ENCODE measurements at regions not wholly inside any gene's neighbourhood (a gene's known extent, or its start where the extent isn't known, plus 50 kb on each side); places are given as distances from the start of the nearest gene placed in this dataset.
"Not testable (repeated sequence)": the region's sequence is repeated elsewhere in the genome, so short reads cannot be mapped to it uniquely, and the experiment has no call there.

GRCh38 chr11:81578571-81578970 lies 1155.1 kb downstream of the FAM181B start:
- DNase-seq (ENCODE audit: low read depth in 2 of 2), result no peak

DNA sequence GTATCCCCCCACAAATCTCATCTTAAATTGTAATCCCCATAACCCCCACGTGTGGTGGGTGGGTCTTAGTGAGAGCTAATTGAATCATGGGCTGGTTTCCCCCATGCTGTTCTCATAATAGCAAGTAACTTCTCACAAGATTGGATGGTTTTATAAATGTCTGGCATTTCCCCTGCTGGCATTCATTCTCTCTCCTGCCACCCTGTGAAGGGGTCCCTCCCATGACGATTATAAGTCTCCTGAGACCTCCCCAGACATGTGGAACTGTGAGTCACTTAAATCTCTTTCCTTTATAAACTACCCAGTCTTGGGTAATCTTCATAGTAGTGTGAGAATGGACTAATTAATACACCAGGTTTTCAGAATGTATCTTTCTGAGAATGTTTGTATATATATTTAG lies 1159.4 kb downstream of the FAM181B start:
- no peak for DNase-seq (ENCODE audit: low read depth in 2 of 2)

DNA sequence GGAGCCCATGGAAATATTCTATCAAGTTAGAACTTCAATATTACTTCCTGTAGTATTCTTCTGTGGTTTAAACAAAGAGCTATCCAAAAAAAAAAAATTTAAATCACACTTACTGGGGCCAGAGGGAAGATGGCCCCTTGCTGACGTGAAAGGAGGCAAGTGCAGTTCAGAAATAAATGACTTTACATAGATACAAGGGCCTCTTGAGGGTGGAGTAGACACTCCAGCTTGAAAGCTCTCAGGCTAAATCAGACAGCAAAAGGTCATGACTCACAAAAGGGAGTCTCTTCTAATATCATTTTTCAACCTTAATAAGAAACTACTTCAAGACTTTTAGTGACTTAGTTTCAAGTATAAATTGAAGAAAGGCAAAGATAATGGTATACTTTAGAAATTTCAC lies 1160.3 kb downstream of the FAM181B start:
- no peak for DNase-seq (ENCODE audit: low read depth in 2 of 2)

DNA sequence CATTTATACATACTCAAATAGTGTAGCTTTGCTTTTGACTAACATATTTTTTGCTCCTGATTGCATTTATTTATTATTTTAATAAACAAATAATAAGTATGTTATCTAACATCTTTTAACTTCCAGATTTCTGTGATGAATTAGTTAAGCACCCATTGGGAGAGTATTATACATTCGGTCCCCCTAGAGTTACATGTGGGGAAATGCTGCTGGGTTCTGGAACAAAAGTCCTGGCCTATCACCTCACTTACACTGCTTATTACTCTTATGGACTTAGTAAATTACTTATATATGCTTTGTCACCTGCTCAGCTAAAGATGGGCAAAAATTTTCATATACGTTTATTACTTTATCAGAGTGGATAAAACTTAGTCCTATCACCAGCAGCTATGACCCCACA lies 1163.0 kb downstream of the FAM181B start:
- DNase-seq (ENCODE audit: low read depth in 2 of 2), result no peak

DNA sequence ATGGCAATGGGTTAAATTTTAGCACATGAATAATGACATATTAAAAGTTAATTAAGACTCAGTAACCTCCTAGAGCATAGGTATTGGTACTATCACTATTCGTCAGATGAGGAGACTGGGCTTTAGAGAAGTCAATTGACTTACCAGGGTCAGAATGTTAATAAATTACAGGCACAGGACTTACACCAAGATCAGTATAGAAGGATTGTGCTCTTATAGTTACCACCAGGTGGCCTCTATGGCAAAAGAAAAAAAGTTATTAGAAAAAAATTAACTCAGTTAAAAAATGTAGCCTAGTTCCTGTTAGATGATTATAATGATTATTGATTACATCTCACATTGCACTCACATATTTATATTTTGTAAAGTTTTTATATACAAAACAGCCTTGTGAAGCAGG lies 1163.7 kb downstream of the FAM181B start:
- DNase-seq (ENCODE audit: low read depth in 2 of 2), result no peak

DNA sequence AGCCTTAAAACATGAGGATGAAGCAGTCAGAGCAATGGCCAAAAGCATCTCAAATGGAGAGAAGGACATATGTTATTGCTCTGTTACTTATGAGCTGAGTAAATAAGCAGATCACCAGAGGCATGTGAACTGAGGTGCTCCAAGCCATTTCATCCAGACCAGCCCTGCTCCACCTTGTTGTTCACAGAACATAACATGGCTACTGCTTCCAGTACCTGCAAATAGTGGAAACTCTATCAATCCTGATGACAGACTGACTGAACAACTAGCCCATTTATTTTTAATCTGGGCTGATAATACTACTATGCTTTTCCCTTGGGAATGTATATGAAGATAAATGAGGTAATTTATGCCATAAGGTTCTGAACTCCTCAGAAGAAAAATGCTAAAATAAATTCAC lies 1164.7 kb downstream of the FAM181B start:
- no peak for DNase-seq (ENCODE audit: low read depth in 2 of 2)

DNA sequence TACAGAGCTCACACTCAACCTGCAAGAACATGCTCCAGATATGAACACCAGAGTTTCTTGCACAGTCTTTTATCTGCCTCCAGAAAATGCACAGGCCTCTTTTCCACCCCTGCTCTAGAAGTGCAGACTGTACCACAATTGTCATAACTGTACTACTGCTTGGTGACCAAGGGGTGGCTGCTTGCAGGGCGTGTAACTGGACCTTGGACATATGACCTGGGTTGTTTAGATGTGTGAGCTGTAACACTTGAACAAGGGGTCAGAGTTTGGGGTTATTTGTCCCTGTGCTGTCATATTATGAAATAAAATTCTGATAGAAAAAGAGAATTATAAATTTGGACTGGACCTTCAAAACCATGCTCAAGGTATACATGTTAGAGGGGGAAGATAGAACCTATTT lies 1185.5 kb downstream of the FAM181B start:
- no peak for DNase-seq (ENCODE audit: low read depth in 2 of 2)

DNA sequence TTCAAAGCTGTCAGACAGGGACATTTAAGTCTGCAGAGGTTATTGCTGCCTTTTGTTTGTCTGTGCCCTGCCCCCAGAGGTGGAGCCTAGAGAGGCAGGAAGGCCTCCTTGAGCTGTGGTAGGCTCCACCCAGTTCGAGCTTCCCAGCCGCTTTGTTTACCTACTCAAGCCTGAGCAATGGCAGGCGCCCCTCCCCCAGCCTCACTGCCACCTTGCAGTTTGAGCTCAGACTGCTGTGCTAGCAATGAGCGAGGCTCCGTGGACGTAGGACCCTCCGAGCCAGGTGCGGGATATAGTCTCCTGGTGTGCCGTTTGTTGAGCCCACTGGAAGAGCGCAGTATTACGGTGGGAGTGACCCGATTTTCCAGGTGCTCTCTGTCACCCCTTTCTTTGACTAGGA lies 1193.9 kb downstream of the FAM181B start:
- DNase-seq (ENCODE audit: low read depth in 2 of 2), result not testable (repeated sequence)

DNA sequence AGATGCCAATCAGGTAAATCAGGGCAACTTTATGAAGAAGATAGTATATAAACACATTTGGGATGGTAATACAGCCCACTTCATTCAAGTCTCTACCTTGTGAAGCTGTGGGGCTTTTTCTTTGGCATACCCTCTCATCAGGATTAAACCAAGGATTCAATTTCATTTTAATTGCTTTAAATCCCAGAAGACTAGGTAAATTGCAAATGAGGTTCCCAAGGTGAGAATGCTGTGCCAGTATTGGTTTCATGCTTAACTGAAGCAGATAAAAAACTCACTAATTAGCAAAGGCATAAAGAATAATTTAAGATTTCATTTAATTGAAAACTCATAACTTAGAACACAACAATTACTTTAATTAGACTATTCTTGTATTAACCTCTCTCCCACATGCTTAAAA lies 1218.1 kb downstream of the FAM181B start:
- no peak for DNase-seq (ENCODE audit: low read depth in 2 of 2)

DNA sequence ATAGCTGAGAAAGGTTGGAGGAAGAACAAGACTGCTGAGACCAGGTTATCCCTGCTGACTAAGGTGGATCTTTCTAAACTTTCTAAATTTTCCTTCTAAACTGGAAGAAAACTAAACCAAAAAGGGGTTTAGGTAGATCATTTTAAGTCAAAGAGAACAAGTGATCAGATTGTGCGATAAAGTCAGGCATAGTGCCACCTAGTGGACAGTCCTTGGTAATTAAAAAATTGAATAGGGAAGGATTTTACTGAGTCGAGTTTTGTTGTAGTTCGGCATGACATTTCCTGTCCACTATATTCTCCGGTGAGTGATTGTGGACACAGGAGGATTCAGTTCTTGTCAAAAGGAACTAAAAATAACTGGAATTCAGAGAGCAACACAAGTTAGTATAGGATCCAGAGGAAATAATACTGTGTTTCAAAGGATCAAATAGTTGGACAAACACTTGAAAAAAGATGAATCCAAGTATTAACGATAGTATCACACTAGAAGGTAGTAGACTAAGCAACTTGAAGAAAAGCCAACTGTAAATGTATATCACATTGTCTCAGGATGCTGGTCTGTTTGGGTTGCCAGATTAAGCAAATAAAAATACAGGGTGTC lies 1236.4 kb downstream of the FAM181B start:
- no peak for DNase-seq (ENCODE audit: low read depth in 2 of 2)

- no peak for DNase-seq (ENCODE audit: low read depth in 2 of 2)
Measured at GRCh38 chr11:81496601-81497000, 1237.1 kb downstream of the FAM181B start.

GRCh38 chr11:81495699-81496292 lies 1237.9 kb downstream of the FAM181B start:
- DNase-seq (ENCODE audit: low read depth in 2 of 2), result no peak

GRCh38 chr11:81494431-81494830 lies 1239.2 kb downstream of the FAM181B start:
- DNase-seq (ENCODE audit: low read depth in 2 of 2), result no peak

GRCh38 chr11:81492923-81493445 lies 1240.7 kb downstream of the FAM181B start:
- no peak for DNase-seq (ENCODE audit: low read depth in 2 of 2)

DNA sequence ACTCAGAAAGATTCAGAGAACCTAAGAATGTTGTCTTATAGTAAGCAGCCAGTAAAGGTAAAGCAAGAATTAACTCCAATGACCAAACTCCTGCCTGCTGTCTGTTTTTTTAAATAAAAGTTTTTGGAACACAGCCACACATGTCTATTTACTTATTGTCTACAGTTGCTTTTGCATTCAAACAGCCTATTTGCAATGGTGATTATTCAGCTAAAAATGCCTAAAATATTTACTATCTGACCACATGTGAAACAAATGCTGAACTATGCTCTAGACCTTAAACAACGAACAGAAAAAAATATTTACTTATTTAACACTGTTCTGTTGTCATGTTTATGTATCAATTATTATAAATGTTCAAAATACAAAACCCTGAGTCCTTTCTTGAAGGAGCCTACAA lies 1246.6 kb downstream of the FAM181B start:
- DNase-seq (ENCODE audit: low read depth in 2 of 2), result no peak

DNA sequence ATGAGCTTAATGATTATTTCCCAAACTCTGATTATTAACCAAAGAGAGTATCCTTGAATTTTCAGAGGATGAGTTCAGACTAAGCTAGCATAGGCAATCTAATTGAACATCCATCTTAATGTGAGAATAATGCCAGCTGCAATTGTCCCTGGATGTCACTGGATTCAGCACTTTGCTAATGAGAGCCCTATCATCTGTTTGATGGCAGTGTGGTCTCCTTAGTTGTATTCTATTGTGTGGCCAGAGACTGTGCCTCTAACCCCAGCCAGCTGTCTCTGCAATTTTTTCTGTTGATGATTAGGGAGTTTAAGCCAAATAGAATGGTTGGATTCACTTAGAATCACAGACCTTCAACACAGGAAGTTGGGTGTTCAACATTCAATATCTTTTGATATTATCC lies 1249.5 kb downstream of the FAM181B start:
- DNase-seq (ENCODE audit: low read depth in 2 of 2), result no peak

- no peak for DNase-seq (ENCODE audit: low read depth in 2 of 2)
Measured at GRCh38 chr11:81477277-81477676, 1256.4 kb downstream of the FAM181B start.

GRCh38 chr11:81476345-81476744 lies 1257.3 kb downstream of the FAM181B start:
- DNase-seq (ENCODE audit: low read depth in 2 of 2), result no peak

- DNase-seq (ENCODE audit: low read depth in 2 of 2), result no peak
Measured at GRCh38 chr11:81472646-81473045, 1261.0 kb downstream of the FAM181B start.

- no peak for DNase-seq (ENCODE audit: low read depth in 2 of 2)
Measured at GRCh38 chr11:81470446-81470845, 1263.2 kb downstream of the FAM181B start.

- no peak for DNase-seq (ENCODE audit: low read depth in 2 of 2)
Measured at GRCh38 chr11:81459766-81460306, 1273.8 kb downstream of the FAM181B start.

DNA sequence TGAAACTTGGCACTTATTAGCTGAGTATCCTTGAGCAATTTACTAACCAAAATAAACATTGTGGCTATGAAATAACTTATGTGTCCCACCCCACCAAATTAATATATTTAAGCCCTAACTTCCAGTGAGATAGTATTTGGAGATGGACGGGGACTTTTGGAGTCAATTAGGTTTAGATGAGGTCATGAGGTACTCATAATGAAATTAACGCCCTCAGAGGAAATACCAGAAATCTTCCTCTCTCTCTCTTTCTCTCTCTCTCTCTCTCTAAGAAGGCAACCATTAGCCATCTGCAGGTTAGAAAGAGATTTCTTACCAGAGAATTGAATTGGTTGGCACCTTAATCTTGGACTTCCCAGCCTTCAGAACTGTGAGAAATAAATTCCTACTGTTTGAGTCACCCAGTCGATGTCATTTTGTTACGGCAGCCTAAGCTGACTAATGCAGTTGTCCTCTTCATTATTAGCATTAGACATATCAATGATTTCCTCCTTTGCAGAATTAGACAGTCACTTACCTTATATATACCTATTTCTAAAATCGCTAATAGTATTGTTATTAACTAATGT lies 1284.0 kb downstream of the FAM181B start:
- DNase-seq (ENCODE audit: low read depth in 2 of 2), result no peak

- DNase-seq (ENCODE audit: low read depth in 2 of 2), result no peak
Measured at GRCh38 chr11:81444297-81444696, 1289.4 kb downstream of the FAM181B start.
